Stromal cell of bone marrow (primary cell): ENCODE measurements at regions not wholly inside any gene's neighbourhood (a gene's known extent, or its start where the extent isn't known, plus 50 kb on each side); places are given as distances from the start of the nearest gene placed in this dataset.
"Not testable (repeated sequence)": the region's sequence is repeated elsewhere in the genome, so short reads cannot be mapped to it uniquely, and the experiment has no call there.

Experiments used
- DNase-seq: peaks from one replicate; pipeline ENCODE4 v3.0.0-alpha.2; 2012; ENCODE audit warnings: low read depth

GRCh38 chr15:53923741-53924140 is 54.5 kb upstream of the UNC13C start:
- not testable (repeated sequence) for DNase-seq

- no peak for DNase-seq
These were observed 59.8 kb upstream of the UNC13C start for GRCh38 chr15:53918180-53919079.

GRCh38 chr15:53917109-53917508 is 61.1 kb upstream of the UNC13C start:
- DNase-seq: no peak

GRCh38 chr15:53911431-53911830 is 66.8 kb upstream of the UNC13C start:
- no peak for DNase-seq

- DNase-seq: no peak
These were observed 67.4 kb upstream of the UNC13C start for GRCh38 chr15:53910852-53911251.

- no peak for DNase-seq
These were observed 67.9 kb upstream of the UNC13C start for GRCh38 chr15:53910236-53910849.

- DNase-seq: no peak
These were observed 75.1 kb upstream of the UNC13C start for GRCh38 chr15:53903129-53903528.

- DNase-seq: not testable (repeated sequence)
These were observed 84.8 kb upstream of the UNC13C start for GRCh38 chr15:53893468-53893867.

- not testable (repeated sequence) for DNase-seq
These were observed 86.4 kb upstream of the UNC13C start for GRCh38 chr15:53891862-53892261.

- DNase-seq: no peak
These were observed 93.8 kb upstream of the UNC13C start for GRCh38 chr15:53884441-53884840.

GRCh38 chr15:53882311-53882710 is 95.9 kb upstream of the UNC13C start:
- no peak for DNase-seq

GRCh38 chr15:53880357-53880756 is 97.9 kb upstream of the UNC13C start:
- DNase-seq: no peak

GRCh38 chr15:53875711-53876110 is 102.5 kb upstream of the UNC13C start:
- DNase-seq: no peak

- DNase-seq: no peak
These were observed 103.1 kb upstream of the UNC13C start for GRCh38 chr15:53875139-53875538.

GRCh38 chr15:53872410-53872809 is 105.8 kb upstream of the UNC13C start:
- no peak for DNase-seq

- DNase-seq: no peak
These were observed 108.5 kb upstream of the UNC13C start for GRCh38 chr15:53869806-53870073.

- DNase-seq: no peak
These were observed 109.0 kb upstream of the UNC13C start for GRCh38 chr15:53869044-53869805.

GRCh38 chr15:53862386-53862785 is 102.9 kb upstream of the WDR72 start:
- no peak for DNase-seq

- no peak for DNase-seq
These were observed 102.3 kb upstream of the WDR72 start for GRCh38 chr15:53861792-53862191.

GRCh38 chr15:53851110-53851848 is 91.8 kb upstream of the WDR72 start:
- no peak for DNase-seq

GRCh38 chr15:53847745-53848144 is 88.3 kb upstream of the WDR72 start:
- no peak for DNase-seq

- DNase-seq: no peak
These were observed 85.2 kb upstream of the WDR72 start for GRCh38 chr15:53844634-53845033.
